ENCODE measurements at regions not wholly inside any gene's neighbourhood (a gene's known extent, or its start where the extent isn't known, plus 50 kb on each side); places are given as distances from the start of the nearest gene placed in this dataset.

DNA sequence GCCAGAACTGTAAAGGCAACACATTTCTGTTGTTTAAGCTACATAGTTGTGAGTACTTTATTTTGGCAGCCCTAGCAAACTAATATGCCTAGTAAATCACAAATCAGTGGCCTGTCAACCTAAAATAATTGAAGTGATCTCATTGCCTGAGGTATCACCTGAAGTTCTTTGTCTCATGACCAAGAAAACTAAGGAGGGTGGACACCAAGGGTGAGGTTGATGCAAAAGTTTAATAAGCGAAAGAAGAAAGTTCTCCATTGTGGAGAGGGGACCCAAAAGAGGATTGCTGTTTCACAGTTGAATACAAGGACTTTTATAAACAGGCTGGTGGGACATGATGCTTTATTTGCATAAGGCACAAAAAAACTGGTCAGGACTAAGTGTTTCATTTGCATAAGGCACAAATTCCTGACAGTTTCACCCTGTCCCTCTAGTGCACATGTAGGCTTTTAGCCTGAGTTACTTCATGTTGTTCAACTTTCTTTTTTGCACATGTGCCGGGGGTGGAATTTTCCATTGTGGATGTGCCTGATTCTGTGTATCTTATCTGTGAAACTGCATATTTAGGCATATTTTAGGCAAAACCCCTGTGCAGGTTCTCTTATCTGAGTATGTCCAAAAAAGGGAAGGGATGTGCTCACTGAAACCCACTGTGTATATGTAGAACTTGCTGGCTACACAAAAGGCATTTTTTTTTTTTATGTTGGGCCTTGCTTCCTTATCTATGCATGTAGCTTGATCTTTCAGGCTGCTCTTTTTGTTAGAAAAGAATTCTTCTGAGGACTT is 108.6 kb upstream of the RAI14 start:
- no peak for ATAC-seq
- DNase-seq (ENCODE audit: low spot score): peak; percentile 67
- peaks cover 39% of the 10 kb centered on the region for H3K36me3 ChIP-seq (ENCODE audit: insufficient read depth)
- no peaks in the 10 kb centered on the region for H3K79me2 ChIP-seq (replicated peaks; ENCODE audit: insufficient read depth)
- peaks cover 6% of the 10 kb centered on the region; the same call in 1 of the 2 replicates for H3K4me1 ChIP-seq (ENCODE audit: insufficient read depth)
- peak overlapping the region; percentile 27; the same call in 1 of the 2 replicates for H3K27ac Mint-ChIP-seq
- no peak overlapping the region for H2AFZ ChIP-seq
- H3K4me3 ChIP-seq: 0 out of 2 replicates have a peak overlapping the region, but pooled peaks have one; percentile 24
- H3K4me2 ChIP-seq: no peak overlapping the region
- no peaks in the 10 kb centered on the region for H3K27me3 ChIP-seq (ENCODE audit: insufficient read depth)
- peak overlapping the region; percentile 78 for H3K27ac ChIP-seq (ENCODE audit: low read depth)
- H4K20me1 ChIP-seq (replicated peaks; ENCODE audit: insufficient read depth): no peaks in the 10 kb centered on the region
- peaks cover 29% of the 10 kb centered on the region; the same call in 1 of the 2 replicates for H3K9me2 ChIP-seq (ENCODE audit: insufficient read depth)
- peaks cover 62% of the 10 kb centered on the region for H3K9me3 Mint-ChIP-seq
- H3K36me3 Mint-ChIP-seq (ENCODE audit: low read depth): peaks cover 61% of the 10 kb centered on the region
- peaks cover 13% of the 10 kb centered on the region for H3K4me1 Mint-ChIP-seq
- TF ChIP-seq CREB1 (CRISPR knock-in tag; IDR thresholded peaks at IDR 0.05; ENCODE audit: low read depth) (no peak), ZNF331 (CRISPR knock-in tag; IDR thresholded peaks at IDR 0.05; ENCODE audit: low read depth) (no peak)
- H3F3A ChIP-seq (replicated peaks; ENCODE audit: low read depth): peaks cover 20% of the 10 kb centered on the region
- H3K4me3 Mint-ChIP-seq: no peak overlapping the region
- peaks cover 12% of the 10 kb centered on the region for H3K27me3 Mint-ChIP-seq (ENCODE audit: insufficient read depth, low read depth, poor library complexity)

DNA sequence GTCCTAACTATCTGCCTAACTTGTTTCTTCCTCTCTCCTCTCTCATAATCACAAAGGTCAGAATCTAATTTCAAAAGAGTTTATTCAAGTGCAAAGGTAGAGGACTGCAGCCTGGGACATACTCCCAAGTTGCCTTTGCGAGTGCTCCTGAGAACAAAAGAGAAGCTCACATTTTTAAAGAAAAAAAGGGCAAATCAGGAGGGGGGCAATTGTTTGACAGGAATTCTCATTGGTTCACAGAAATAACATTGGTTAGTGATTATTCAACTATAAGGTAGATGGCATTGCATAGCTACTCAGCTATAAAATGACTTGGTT is 108.1 kb upstream of the RAI14 start:
- Histone ChIP-seq H3F3A (replicated peaks; ENCODE audit: low read depth) (peaks cover 20% of the 10 kb centered on the region), H2AFZ (no peak overlapping the region), H3K27me3 (ENCODE audit: insufficient read depth) (no peaks in the 10 kb centered on the region), H3K79me2 (replicated peaks; ENCODE audit: insufficient read depth) (no peaks in the 10 kb centered on the region), H3K27ac (ENCODE audit: low read depth) (peak overlapping the region; percentile 78), H3K4me2 (no peak overlapping the region), H3K36me3 (ENCODE audit: insufficient read depth) (peaks cover 39% of the 10 kb centered on the region), H4K20me1 (replicated peaks; ENCODE audit: insufficient read depth) (no peaks in the 10 kb centered on the region), H3K9me2 (ENCODE audit: insufficient read depth) (peaks cover 25% of the 10 kb centered on the region; the same call in 1 of the 2 replicates), H3K4me3 (no peak overlapping the region), H3K4me1 (ENCODE audit: insufficient read depth) (peaks cover 6% of the 10 kb centered on the region; the same call in 1 of the 2 replicates)
- Mint-ChIP-seq H3K27ac (peak overlapping the region; percentile 27; the same call in 1 of the 2 replicates), H3K9me3 (peaks cover 56% of the 10 kb centered on the region), H3K36me3 (ENCODE audit: low read depth) (peaks cover 56% of the 10 kb centered on the region), H3K27me3 (ENCODE audit: insufficient read depth, low read depth, poor library complexity) (peaks cover 12% of the 10 kb centered on the region), H3K4me3 (no peak overlapping the region), H3K4me1 (peaks cover 13% of the 10 kb centered on the region)
- ATAC-seq (peak; percentile 90), DNase-seq (ENCODE audit: low spot score) (peak; percentile 48)
- TF ChIP-seq STAT1 (IDR thresholded peaks at IDR 0.05; ENCODE audit: unreplicated experiment) (no peak), ZNF114 (CRISPR knock-in tag; IDR thresholded peaks at IDR 0.05) (no peak), NANOG (IDR thresholded peaks at IDR 0.05; ENCODE audit: borderline replicate concordance) (peak; percentile 29; the same call in 1 of the 2 replicates)

DNA sequence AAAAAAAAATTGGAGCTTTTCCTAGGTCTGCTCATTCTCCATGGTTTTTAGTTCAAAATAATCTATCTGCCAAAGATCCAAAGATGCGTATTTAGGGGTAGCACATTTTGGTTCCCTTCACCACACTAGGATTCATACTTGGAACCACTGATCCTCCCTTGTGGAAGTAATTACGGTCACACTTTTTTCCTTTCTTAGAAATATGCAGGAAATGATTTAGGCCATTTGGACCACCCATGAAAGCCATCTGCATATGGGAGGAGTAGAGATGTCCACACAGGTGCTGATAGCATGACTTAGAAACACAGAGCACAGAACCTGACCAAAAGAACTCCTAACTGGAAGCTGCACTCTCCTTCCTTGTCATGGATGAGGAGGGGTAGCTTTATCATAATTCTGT is 105.9 kb upstream of the RAI14 start:
- no peak overlapping the region for H2AFZ ChIP-seq
- Mint-ChIP-seq H3K27ac (no peak overlapping the region), H3K4me1 (peaks cover 13% of the 10 kb centered on the region), H3K9me3 (peaks cover 34% of the 10 kb centered on the region), H3K27me3 (ENCODE audit: insufficient read depth, low read depth, poor library complexity) (peaks cover 12% of the 10 kb centered on the region), H3K36me3 (ENCODE audit: low read depth) (peaks cover 34% of the 10 kb centered on the region), H3K4me3 (no peak overlapping the region)
- ATAC-seq (no peak), DNase-seq (ENCODE audit: low spot score) (no peak)
- H3K27me3 ChIP-seq (ENCODE audit: insufficient read depth): no peaks in the 10 kb centered on the region
- H4K20me1 ChIP-seq (replicated peaks; ENCODE audit: insufficient read depth): no peaks in the 10 kb centered on the region
- H3K36me3 ChIP-seq (ENCODE audit: insufficient read depth): peaks cover 23% of the 10 kb centered on the region
- H3K4me2 ChIP-seq: no peak overlapping the region
- TF ChIP-seq EZH2phosphoT487 (IDR thresholded peaks at IDR 0.05; ENCODE audit: unreplicated experiment) (no peak), POLR2AphosphoS5 (IDR thresholded peaks at IDR 0.05; ENCODE audit: low read depth) (no peak)
- peaks cover 6% of the 10 kb centered on the region; the same call in 1 of the 2 replicates for H3K4me1 ChIP-seq (ENCODE audit: insufficient read depth)
- peaks cover 17% of the 10 kb centered on the region for H3F3A ChIP-seq (replicated peaks; ENCODE audit: low read depth)
- H3K9me2 ChIP-seq (ENCODE audit: insufficient read depth): peaks cover 27% of the 10 kb centered on the region; the same call in 1 of the 2 replicates
- H3K4me3 ChIP-seq: no peak overlapping the region
- H3K79me2 ChIP-seq (replicated peaks; ENCODE audit: insufficient read depth): no peaks in the 10 kb centered on the region
- no peak overlapping the region for H3K27ac ChIP-seq (ENCODE audit: low read depth)

Measured in GM23338 (cell line).